A549 (cell line): ENCODE measurements at regions not wholly inside any gene's neighbourhood (a gene's known extent, or its start where the extent isn't known, plus 50 kb on each side); places are given as distances from the start of the nearest gene placed in this dataset.

Experiments used
- BCL3 ChIP-seq: fragments of >200 bp; sonication (Bioruptor Twin); formaldehyde crosslinking; IDR thresholded peaks from 3 replicates; pipeline ENCODE4 v1.6.1; 2016
- CTCF ChIP-seq: fragments of >200 bp; sonication (Bioruptor Twin); formaldehyde crosslinking; IDR thresholded peaks from 3 replicates; pipeline ENCODE4 v1.5.1; 2016
- ELK1 ChIP-seq: fragments of 150-350 bp; IDR thresholded peaks from 2 replicates; pipeline ENCODE4 v1.6.1; 2014; ENCODE audit warnings: low read depth, mild to moderate bottlenecking, low read length
- EP300 ChIP-seq, 2 experiments: fragments of >200 bp; sonication (Bioruptor Twin); formaldehyde crosslinking; IDR thresholded peaks; 2 replicates in 1 of 2; 3 replicates in 1 of 2; pipeline ENCODE4 v1.6.1; 2016 to 2017
- HMGXB4 ChIP-seq: fragments of 250-450 bp; sonication (Bioruptor Pico); IDR thresholded peaks from 2 replicates; pipeline ENCODE4 v1.5.0; 2021; ENCODE audit warnings: mild to moderate bottlenecking, moderate library complexity, borderline replicate concordance
- HOXA7 ChIP-seq: fragments of 250-450 bp; sonication (Bioruptor Pico); IDR thresholded peaks from 2 replicates; pipeline ENCODE4 v1.5.0; 2020; ENCODE audit warnings: mild to moderate bottlenecking, moderate library complexity
- JUN ChIP-seq, 2 experiments: fragments of >200 bp; sonication (Bioruptor Twin); formaldehyde crosslinking; IDR thresholded peaks; 2 replicates in 1 of 2; 3 replicates in 1 of 2; pipeline ENCODE4 v1.6.1; 2016 to 2017
- JUNB ChIP-seq: fragments of >200 bp; sonication (Bioruptor Twin); formaldehyde crosslinking; IDR thresholded peaks from 2 replicates; pipeline ENCODE4 v1.6.1; 2016
- MAFK ChIP-seq: fragments of 450-650 bp; IDR thresholded peaks from 2 replicates; pipeline ENCODE4 v1.6.1; 2014; ENCODE audit not compliant: partially characterized antibody
- POLR2A ChIP-seq: IDR thresholded peaks from 2 replicates; pipeline ENCODE4 v1.6.1; 2012; ENCODE audit warnings: mild to moderate bottlenecking, low read length
- RFX5 ChIP-seq: fragments of 450-650 bp; IDR thresholded peaks from 2 replicates; pipeline ENCODE4 v1.7.1; 2014; ENCODE audit warnings: antibody characterized with exemption, mild to moderate bottlenecking, moderate library complexity

GRCh38 chr2:2899826-2900225, 477.8 kb downstream of the EIPR1 start:
- TF ChIP-seq CTCF (no peak), EP300 (IDR thresholded peaks at IDR 0.05) (no peak), POLR2A (no peak), BCL3 (no peak), JUN (IDR thresholded peaks at IDR 0.05) (no peak), JUNB (no peak), HMGXB4 (CRISPR knock-in tag) (no peak), RFX5 (no peak), ELK1 (no peak), HOXA7 (CRISPR knock-in tag) (no peak), MAFK (no peak)
